Right hindlimb (tissue), 1 donor: ENCODE measurements at regions not wholly inside any gene's neighbourhood (a gene's known extent, or its start where the extent isn't known, plus 50 kb on each side); places are given as distances from the start of the nearest gene placed in this dataset.
"Not testable (repeated sequence)": the region's sequence is repeated elsewhere in the genome, so short reads cannot be mapped to it uniquely, and the experiment has no call there.

Experiments used
- DNase-seq: peaks from one replicate; pipeline ENCODE4 v3.0.0-alpha.2; 2018

DNA sequence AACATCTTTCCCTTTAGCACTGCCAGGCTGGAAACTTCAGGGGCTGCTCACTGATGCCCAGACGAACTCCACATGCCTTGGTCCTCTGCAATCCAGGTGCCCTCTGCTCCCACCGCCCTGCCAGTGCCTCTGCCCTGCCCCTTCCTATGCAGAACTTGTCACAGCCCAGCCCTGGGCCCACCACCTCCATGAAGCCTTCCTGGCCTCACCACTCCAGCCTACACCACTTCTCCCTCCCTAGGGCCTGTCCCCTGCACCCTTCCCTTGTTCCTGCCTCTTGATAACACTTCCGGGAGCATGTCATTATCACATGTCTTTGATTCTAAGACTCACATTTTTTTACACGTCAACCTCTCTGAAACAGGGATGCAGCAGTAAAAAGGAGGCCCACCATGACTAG lies 627.2 kb downstream of the UQCRFS1 start:
- DNase-seq = no peak

DNA sequence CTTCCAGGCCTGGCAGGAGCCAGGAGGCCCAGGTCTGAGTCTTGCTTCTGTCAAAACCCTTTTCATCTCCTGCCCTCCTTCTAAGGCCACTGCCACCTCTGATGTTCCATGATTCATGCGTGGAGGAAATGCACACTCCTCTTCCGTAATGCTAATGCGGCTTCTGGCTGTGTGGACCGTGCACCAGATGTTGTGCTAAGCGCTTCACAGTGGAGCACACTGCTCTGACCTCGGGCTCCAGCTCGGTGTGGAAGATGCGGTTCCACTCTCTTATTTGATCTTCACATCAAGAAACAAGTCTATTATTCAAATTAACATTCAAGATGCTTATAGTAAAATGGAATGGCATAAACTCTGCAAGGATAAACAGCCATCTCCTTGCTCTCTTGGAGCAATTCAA lies 629.2 kb downstream of the UQCRFS1 start:
- no peak for DNase-seq

DNA sequence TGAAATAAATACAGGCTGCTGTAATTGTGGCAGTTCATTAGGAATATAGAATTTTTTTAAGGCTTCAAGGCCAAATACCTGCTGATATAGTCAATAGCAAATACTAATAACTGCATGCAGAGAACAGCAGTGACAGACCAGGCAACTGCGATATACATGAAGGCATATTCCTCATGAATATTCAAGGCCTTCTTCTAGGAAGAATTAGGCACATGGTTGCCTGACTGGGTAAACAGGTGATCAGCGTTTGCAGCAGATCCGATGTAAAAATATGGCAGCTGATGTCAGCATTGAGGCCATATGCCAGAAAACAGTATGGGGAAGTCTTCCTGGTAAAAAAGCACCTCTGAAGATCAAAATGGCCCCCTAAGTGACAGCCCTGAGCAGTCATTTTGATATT lies 629.7 kb downstream of the UQCRFS1 start:
- no peak for DNase-seq

DNA sequence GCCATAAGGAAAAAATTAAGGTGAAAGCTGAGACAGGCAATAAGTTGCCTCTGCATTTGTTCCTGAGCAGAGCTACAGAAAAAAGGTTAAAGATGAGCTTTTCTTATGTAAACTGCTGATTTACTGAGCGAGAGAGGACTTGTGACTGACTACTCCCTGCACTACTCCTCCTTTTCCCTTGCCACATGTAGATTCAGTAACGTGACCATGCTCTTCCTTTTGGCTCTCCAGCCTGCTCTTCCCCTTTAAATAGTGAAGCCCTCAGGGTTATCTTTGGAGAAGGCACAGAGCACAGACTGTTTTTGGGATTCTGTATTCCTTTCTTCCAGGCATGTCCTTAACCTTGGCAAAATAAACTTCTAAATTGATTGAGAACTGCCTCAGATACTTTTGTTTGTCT lies 630.2 kb downstream of the UQCRFS1 start:
- no peak for DNase-seq

DNA sequence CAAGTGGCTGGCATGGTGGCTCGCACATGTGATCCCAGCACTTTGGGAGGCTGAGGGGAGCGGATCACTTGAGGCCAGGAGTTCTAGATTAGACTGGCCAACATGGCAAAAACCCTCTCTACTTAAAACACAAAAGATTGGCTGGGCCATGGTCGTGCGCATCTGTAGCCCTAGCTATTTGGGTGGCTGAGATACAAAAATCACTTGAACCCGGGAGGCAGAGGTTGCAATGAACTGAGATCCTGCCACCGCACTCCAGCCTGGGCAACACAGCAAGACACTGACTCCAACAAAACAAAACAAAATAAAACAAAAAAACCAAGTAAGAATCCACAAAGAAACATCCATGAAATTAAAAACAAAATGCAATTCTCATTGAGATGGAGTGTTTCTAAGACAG lies 630.6 kb downstream of the UQCRFS1 start:
- no peak for DNase-seq

DNA sequence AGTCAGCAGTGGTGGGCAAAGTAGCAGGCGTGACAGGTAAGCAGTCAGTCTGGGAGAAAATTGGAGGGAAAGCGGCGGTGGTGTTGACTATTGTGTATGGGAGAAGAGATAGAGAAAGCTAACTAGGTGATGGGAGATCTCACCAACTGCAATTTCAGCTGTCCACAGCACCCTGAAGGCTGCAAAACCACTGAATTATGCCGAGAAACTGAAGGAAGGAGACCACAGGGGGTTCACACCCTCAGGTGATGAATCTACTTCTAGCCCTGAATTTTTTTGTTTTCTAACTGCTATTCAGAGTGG lies 631.5 kb downstream of the UQCRFS1 start:
- no peak for DNase-seq

DNA sequence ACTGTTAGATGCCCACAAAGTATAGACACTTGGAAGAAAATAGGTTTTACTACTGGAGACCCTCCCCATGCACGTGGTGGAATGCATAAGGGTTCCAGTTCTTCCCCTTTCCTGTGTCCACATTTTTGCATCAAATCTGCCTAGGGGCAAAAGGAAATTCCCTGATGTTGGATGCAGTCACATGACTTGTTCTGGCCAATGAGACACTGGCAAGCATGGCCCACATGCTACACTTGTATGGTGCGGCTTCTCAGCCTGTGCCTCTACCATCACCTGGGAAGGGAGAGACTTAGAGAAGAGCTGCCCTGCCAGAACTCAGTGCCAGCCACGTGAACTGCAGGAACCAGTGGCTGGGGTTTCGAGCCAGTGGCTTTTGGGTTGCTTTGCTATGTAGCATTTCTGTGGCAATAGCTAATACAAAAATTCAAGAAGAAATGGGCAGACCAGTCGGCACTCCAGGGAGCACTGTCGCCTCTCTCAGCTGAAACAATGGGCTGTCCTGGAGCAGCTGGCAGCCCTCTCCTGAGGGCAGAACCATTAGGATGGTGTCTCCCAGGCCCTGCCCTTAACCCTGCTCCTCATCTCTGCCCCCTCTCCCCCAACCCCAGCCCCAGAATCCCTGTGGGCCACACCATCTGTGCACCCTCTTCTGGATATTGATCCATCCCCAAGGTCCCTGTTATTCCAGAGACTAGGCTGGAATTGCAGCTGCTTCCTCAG lies 634.0 kb downstream of the UQCRFS1 start:
- no peak for DNase-seq

DNA sequence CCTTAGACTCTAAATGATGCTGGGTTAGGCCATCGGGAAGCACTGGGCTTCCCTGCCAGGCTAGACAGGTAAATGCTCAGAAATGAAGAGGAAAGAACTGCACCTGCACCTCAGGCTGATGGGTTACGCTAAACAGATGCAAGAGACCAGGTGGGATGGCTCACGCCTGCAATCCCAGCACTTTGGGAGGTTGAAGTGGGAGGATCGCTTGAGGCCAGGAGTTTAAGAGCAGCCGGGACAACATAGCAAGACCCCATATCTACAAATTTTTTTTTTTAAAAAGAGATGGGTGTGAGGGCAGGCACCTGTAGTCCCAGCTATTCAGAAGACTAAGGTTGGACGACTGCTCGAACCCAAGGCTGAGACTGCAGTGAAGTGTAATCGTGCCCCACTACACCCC lies 634.7 kb downstream of the UQCRFS1 start:
- no peak for DNase-seq

DNA sequence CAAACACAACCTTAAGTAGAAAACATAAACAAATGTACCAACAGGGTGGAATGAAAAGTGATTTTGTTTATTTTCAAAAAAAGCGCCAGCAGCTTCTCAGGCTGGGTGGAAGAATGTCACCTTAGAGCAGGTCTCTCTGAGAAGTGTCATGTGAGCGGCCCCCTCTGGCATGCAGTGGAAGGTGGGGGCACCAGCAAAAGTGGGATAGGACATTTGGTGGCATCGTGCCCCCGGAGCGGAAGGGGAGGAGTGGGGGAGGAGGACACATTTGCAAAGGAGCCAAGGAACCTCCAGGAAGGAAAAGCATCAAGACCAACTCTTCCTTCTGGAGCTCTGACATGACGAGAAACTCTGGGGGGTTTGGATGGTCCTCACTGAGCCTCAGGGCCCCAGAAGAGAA lies 635.3 kb downstream of the UQCRFS1 start:
- no peak for DNase-seq

DNA sequence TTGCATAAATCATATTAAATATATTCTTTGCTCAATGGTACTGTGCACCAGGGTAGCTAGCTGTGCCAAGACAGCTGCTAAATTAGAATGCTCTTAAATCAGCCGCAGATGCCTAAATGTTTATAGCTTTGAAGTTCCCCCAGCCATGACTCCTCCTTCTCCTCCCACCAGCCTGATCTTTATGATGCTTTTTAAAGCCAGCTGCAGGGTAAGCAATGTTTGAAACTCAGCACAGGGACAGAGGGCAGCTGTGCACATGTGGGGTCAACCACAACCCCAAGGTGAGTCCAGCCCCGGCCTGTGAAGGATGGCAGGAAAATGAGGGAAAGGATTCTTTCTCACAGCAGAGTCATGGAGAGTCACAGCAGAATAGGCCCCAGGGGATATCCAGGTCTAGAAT lies 635.7 kb downstream of the UQCRFS1 start:
- DNase-seq = no peak

DNA sequence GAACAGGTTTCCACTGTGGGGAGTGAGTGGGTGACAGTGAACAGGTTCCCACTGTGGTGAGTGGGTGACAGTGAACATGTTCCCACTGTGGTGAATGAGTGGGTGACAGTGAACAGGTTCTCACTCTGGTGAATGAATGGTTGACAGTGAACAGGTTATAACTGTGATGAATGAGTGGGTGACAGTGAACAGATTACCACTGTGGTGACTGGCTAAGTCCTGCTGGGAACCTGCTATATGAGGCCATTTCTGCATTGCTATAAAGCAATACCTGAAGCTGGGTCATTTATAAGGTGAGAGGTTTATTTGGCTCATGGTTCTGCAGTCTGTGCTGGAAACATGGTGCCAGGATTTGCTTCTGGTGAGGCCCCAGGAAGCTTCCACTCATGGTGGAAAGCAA lies 637.1 kb downstream of the UQCRFS1 start:
- no peak for DNase-seq

DNA sequence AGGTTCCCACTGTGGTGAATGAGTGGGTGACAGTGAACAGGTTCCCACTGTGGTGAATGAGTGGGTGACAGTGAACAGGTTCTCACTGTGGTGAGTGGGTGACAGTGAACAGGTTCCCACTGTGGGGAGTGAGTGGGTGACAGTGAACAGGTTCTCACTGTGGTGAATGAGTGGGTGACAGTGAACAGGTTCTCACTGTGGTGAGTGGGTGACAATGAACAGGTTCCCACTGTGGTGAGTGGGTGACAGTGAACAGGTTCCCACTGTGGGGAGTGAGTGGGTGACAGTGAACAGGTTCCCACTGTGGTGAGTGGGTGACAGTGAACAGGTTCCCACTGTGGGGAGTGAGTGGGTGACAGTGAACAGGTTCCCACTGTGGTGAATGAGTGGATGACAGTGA lies 637.6 kb downstream of the UQCRFS1 start:
- DNase-seq = not testable (repeated sequence)

DNA sequence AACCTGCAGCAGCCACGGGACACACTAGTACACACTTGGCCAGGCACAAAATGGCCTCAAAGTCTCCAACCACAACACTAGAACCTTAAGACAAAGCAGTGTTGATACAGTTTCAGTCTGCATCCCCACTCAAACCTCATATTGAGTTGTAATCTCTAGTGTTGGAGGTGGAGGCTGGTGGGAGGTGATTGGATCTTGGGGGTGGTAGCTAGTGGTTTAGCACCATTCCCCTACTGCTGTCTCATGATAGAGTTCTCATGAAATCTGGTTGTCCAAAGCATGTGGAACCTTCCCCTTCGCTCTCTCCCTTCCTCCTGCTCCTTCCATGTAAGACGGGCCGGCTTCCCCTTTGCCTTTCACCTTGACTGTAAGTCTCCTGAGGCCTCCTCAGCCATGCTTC lies 638.7 kb downstream of the UQCRFS1 start:
- no peak for DNase-seq

DNA sequence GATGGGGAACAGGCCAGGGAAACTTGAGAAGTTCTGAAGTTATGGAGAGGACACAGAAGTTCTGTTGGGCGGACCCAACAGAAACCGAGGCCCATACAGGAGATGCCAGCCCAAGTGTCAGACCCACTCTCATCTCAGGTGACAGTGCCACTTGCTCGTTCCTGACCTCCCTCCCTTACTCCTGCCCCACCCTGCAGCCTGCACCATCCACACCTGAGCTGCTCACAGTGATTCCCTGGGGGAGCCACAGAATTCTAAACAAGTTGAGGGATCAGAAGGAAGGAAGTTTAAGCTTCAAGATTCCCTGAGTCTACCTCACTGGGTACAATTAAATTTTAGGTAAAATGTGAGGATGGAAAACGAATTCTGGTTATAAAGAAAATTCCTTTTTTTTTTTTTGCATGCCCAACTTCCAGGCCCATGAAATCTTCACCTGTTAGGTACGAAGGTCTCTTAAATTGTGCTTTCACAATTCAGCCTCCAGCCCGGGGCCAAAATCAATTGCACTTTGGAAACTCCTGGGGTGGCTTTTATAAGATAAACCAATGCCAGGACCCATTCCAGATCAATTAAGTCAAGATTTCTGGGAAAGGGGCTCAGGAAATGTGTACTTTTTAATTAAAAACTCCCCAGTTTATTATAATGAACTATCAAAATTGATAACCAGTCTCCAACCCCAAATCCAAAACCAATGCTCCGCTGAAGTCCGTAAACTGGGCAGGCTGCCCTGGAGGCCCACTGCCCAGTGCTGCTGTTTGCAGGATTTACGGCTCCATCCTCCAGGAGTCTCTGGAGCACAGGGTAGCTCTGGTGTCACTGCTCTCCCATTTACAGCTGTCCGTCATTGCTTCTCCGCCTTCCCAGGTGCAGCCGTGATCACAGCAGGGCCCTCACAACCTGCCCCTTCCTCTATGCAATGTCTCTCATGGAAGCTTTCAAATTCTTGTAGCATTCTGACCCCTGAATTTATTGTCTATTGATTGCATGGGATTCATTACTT lies 643.5 kb downstream of the UQCRFS1 start:
- DNase-seq = no peak

DNA sequence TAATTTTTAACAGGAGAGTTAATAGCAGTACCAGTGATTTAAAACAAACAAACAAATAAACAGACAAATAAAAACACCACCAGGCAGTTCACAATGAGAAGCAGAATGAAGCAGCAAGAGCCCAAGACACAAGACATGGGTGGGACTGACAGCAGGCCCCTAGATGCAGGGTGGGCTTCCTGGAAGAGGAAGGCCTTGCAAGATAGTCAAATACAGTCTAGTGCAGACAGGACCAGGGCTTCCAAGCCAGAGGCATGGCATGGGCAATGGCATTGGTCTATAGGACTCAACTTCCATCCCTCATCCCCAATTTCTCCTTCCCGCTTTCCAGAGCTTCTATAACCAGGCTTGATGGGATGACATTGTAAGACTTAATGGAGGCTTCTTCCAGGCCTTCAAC lies 645.1 kb downstream of the UQCRFS1 start:
- no peak for DNase-seq

DNA sequence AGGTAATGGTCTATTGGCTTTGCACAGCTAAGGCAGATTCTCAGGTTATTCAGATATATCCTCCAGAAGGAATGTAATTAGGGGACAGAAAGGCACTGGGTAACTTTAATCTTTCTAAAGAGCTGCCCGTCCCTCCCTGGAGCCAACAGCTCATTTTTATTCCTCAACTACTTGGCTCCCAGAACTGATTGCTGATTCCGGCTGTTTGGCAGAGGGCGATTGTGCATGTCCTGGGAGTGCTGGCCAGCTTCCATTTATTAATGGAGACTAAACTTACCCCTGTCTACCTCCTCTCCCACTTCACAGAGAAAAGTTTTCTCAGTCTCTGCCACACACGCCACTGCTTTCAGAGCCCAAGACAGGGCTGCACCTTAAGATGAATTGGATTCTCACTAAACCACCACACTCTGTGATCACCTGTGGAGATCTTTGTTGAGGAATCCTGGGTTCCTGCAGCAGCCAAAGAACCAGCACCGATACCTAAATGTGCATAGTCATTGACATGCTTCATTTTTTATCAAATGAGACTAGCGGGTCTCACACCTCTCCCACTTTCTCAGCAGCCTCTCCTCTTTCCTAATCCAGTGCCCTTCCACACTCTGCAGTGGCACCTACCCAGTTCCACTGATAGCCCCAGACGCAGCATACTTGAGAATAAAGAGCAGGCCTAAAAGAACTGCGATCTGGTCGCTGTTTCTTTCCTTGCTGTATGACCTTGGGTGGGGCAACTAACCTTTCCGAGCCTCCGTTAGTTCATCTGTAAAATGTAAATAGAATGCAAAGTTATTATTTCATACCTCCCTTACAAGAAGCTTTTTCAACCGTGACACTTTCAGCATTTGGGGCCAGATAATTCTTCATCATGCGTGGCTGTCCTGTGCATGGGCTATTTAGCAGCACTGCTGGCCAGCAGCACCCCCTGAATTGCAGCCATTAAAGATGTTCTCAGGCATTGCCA lies 648.7 kb downstream of the UQCRFS1 start:
- no peak for DNase-seq

DNA sequence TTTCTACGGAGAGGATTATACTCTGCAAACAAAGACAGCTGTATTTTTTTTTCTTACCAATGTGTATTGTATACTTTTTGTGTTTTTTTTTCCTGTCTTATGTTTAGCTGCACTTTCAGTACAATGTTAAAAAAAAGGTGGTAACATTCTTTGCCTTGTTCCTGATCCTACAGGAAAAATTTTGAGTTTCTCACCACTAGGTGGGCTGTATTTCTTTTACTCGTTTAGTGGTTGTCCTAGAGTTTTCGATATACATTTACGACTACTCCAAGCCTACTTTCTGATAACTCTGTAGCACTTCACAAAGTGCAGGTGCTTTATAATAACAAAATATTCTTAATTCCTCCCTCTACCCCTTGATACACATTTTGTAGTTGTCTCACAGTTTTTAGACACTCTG lies 652.2 kb downstream of the UQCRFS1 start:
- no peak for DNase-seq

DNA sequence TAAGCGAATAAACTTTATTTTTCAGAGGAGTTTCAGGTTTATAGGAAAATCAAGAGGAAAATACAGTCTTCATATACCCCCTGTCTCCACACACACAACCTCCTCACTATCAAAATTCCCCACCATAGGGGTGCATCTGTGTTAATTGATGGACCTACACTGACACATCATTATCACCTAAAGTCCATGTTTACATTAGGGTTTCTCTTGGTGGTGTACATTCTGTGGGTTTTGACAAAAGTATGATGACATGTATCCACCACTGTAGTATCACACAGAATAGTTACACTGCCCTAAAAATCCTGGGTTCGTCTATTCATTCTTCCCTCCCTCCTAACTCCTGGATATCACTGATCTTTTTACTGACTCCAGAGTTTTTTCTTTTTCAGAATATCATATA lies 654.2 kb downstream of the UQCRFS1 start:
- DNase-seq = no peak

DNA sequence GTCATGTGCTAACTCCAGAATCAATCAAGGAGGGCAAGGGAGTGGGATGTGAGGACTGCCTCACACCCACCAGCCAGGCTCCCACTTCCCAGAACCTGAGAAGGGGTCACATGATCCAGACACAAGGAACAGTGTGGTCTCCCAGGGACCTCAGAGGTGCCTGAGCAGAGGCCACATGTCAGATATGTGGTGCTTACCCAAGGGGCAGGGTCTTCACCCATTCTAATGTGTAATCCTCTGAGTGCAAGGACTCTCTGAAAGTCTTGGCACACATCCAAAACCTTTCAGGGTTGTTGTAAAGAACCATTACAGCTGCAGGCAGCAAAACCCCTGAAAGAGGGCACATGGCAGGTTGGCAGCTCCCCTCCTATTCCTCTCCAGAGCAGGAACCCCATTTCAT lies 656.6 kb downstream of the UQCRFS1 start:
- DNase-seq = no peak

DNA sequence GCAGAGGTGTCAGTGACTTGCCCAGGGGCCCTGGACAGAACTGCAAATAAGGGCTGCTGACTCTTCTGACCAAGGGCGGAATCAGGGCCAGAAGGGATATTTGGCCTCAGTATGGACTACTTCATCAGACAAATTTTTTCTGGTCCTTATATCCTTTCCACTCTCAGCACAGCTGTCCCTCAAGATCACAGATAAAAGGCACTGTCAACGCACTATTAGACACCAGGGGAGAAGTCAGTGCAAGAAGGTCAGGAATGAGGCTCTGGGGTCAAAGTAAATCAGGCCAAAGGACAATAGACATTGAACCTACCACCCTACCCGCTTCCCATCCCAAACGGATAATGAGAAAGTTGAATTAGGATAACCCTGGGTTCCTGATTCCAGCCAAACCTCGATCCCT lies 657.6 kb downstream of the UQCRFS1 start:
- no peak for DNase-seq

DNA sequence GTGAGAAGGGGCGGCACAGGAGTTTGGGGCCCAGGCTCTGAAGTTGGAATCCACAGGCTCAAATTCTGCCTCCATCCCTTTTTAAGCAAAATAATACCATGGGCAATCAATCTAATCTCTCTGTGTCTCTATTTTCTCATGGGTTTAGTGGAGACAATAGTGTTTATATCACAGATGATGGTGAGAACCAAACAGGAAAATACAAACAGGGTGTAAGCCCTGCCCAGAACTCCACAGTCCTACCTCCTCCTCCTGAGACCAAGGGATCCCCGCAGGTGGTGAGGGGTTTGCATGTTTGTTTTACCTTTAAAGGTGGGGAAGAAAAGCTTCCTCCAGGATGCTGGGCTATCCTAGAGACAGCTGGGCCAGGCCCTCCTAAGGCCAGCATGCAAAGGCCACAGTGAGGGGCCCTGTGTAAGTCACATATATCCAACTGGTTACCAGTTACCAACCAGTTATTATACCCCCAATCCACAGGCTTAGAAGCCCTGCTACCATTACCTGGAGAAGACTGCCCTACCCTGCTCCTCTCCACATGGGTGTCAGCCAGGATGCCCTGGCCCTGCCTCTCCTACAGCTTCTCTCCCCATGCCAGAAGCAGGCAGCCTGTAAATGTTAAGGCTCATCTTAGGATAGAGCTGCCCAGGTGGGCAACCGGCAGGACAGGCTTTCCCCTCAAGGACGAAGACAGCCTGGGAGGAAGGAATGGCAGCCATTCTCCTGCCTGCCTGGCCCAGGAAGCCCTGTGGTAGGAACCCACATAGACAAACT lies 658.4 kb downstream of the UQCRFS1 start:
- no peak for DNase-seq

DNA sequence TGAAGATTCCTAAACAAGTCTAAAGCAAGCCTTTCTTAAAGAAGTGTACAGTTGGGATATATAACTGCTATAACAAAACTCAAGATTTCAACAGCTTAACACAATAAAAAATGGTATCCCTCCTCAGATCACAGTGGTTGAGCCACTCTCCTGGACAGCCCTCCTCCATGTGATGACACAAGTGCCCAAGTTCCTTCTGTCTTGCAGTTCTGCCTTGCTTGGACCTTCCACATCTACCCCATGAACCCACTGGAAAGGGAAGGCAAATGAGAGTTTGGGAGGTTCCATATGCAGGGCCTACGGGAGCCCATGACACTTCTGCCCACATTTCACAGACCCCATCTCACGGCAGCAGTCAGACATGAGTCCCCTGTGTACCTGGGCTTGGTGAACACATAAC lies 659.2 kb downstream of the UQCRFS1 start:
- no peak for DNase-seq

DNA sequence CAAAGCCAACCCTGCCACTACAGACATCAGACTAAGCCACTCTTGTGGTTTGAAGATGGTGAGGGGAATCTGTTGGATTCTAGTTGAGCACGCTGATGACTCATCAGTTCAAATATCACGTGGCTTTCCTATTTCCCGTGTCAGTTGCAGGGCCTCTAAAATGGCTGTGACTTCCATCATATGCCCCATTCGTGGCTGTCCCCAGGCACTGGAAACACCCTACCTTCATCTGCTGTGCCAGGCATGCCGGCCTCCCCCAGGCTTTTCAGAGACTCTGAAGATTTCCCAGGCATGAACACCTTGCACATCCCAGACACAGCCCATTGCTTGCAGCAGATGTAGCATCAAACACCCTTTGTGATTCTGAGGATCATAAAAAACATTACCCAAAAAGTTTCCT lies 659.9 kb downstream of the UQCRFS1 start:
- no peak for DNase-seq
